C4-2B (cell line): ENCODE measurements at regions not wholly inside any gene's neighbourhood (a gene's known extent, or its start where the extent isn't known, plus 50 kb on each side); places are given as distances from the start of the nearest gene placed in this dataset.

Source experiments
- ZFX ChIP-seq: fragments of 450-650 bp; IDR thresholded peaks from 2 replicates; pipeline ENCODE4 v1.6.1; 2017
- TF ChIP-seq, protein P1 (sequence below): fragments of 450-650 bp; conservative IDR thresholded peaks from 2 replicates; pipeline ENCODE4 v1.5.1; 2017; ENCODE audit warnings: mild to moderate bottlenecking

GRCh38 chr7:40916813-40917212, 782.0 kb downstream of the SUGCT start:
- TF ChIP-seq, protein P1, sequence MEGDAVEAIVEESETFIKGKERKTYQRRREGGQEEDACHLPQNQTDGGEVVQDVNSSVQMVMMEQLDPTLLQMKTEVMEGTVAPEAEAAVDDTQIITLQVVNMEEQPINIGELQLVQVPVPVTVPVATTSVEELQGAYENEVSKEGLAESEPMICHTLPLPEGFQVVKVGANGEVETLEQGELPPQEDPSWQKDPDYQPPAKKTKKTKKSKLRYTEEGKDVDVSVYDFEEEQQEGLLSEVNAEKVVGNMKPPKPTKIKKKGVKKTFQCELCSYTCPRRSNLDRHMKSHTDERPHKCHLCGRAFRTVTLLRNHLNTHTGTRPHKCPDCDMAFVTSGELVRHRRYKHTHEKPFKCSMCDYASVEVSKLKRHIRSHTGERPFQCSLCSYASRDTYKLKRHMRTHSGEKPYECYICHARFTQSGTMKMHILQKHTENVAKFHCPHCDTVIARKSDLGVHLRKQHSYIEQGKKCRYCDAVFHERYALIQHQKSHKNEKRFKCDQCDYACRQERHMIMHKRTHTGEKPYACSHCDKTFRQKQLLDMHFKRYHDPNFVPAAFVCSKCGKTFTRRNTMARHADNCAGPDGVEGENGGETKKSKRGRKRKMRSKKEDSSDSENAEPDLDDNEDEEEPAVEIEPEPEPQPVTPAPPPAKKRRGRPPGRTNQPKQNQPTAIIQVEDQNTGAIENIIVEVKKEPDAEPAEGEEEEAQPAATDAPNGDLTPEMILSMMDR, result no peak
- no peak for TF ChIP-seq ZFX
